SK-N-SH treated with all-trans-retinoic acid at 6 μM for 48 hours (cell line): ENCODE measurements at regions not wholly inside any gene's neighbourhood (a gene's known extent, or its start where the extent isn't known, plus 50 kb on each side); places are given as distances from the start of the nearest gene placed in this dataset.

Source experiments
- PPARA ChIP-seq: fragments of 250-450 bp; sonication (Bioruptor Pico); IDR thresholded peaks from 2 replicates; pipeline ENCODE4 v1.5.0; 2020; ENCODE audit warnings: mild to moderate bottlenecking, borderline replicate concordance
- ZC3H10 ChIP-seq: fragments of 250-450 bp; sonication (Bioruptor Pico); IDR thresholded peaks from 2 replicates; pipeline ENCODE4 v1.5.1; 2021; ENCODE audit warnings: mild to moderate bottlenecking, moderate library complexity

GRCh38 chr14:25132732-25133422 lies 82.9 kb upstream of the STXBP6 start:
- TF ChIP-seq PPARA (CRISPR knock-in tag) (no peak), ZC3H10 (no peak)
